ENCODE measurements at regions not wholly inside any gene's neighbourhood (a gene's known extent, or its start where the extent isn't known, plus 50 kb on each side); places are given as distances from the start of the nearest gene placed in this dataset.

DNA sequence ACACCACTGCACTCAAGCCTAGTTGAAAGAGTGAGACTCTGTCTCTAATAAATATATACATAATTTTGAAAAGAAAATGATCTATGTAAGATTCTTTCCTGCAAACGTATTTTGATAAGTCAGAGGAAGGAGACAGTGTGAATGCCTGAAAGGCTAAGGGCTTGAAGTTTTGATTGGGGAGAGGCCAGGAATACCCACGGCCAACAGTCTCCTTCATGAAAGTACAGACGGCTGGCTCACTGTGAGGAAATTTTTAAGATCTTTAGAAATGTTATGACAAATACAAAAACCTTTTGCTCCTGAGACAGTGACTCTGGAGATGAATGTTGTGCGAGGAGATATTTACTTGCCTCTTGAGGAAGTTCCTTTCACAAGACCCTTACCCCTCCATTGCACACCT lies 111.4 kb upstream of the KLHL13 start:
- TF ChIP-seq POLR2A (IDR thresholded peaks at IDR 0.05), result no peak
- TF ChIP-seq CTCF (IDR thresholded peaks at IDR 0.05), result no peak

Measured in uterus (tissue), 2 donors.